GM12878 (cell line): ENCODE measurements at regions not wholly inside any gene's neighbourhood (a gene's known extent, or its start where the extent isn't known, plus 50 kb on each side); places are given as distances from the start of the nearest gene placed in this dataset.

Experiments
- ATAC-seq: fragments of 200-7000 bp; cut with Tn5 transposase; 3 replicates; pipeline ENCODE4 v1.9.1; 2020; ENCODE audit warnings: mild to moderate bottlenecking, moderate library complexity
- BruUV-seq: library from RNA; stranded (reverse); fragments of 400-500 nt; replicated peaks from 2 replicates; lab custom pipeline; 2021; lab: Mats Ljungman, UMichigan
- CTCF ChIA-PET: fragments of 300-600 bp; sonication (Branson Sonifier 250); formaldehyde crosslinking; extraction: SDS; loops from one replicate; lab custom pipeline; 2021; ENCODE audit warnings: inconsistent platforms; lab: Yijun Ruan, JAX
- POLR2A ChIA-PET: fragments of 350-600 bp; formaldehyde crosslinking; extraction: SDS; loops from one replicate; lab custom pipeline; 2021; ENCODE audit warnings: inconsistent platforms; lab: Charles Lee
- RAD21 ChIA-PET: fragments of 300-600 bp; sonication (Branson Sonifier 250); formaldehyde crosslinking; loops from one replicate; lab custom pipeline; 2023; ENCODE audit warnings: antibody characterized with exemption; ENCODE audit not compliant: unreplicated experiment; lab: Charles Lee
- SMC1A ChIA-PET: fragments of 300-600 bp; sonication (Branson Sonifier 250); formaldehyde crosslinking; loops from one replicate; lab custom pipeline; 2023; ENCODE audit not compliant: unreplicated experiment, uncharacterized antibody; lab: Charles Lee
- DNase-seq: peaks from one replicate; pipeline ENCODE4 v3.0.0-alpha.2; 2011; ENCODE audit warnings: low read depth, low spot score
- FAIRE-seq: peaks from 3 replicates; lab custom pipeline; 2011; peaks lifted over from hg19 to GRCh38; lab: Jason Lieb, UNC
- H2AFZ ChIP-seq: 2 replicates; pipeline ENCODE4 v1.6.0; 2011; ENCODE audit warnings: low read depth, low read length, control low read depth; ENCODE audit not compliant: control insufficient read depth
- H3K27ac ChIP-seq: 2 replicates; pipeline ENCODE4 v1.5.1; 2011; ENCODE audit warnings: control low read depth; ENCODE audit not compliant: control insufficient read depth, insufficient read depth
- H3K27me3 ChIP-seq, 2 experiments: replicated peaks in 1 of 2; 2 replicates each; pipeline versions ENCODE4 v1.6.0 to v1.6.1; 2011; ENCODE audit warnings: low read length in 1 of 2; ENCODE audit not compliant: control insufficient read depth in 2 of 2, insufficient read depth in 2 of 2
- H3K36me3 ChIP-seq, 2 experiments: 2 replicates each; pipeline ENCODE4 v1.5.1; 2011; ENCODE audit warnings: low read length in 1 of 2; ENCODE audit not compliant: control insufficient read depth in 2 of 2, insufficient read depth in 2 of 2
- H3K4me1 ChIP-seq: 2 replicates; pipeline ENCODE4 v1.6.1; 2011; ENCODE audit warnings: mild to moderate bottlenecking, low read length, moderate library complexity, mixed read lengths; ENCODE audit not compliant: control insufficient read depth, insufficient read depth
- H3K4me2 ChIP-seq: 2 replicates; pipeline ENCODE4 v1.6.0; 2011; ENCODE audit warnings: control low read depth; ENCODE audit not compliant: control insufficient read depth, insufficient read depth
- H3K4me3 ChIP-seq: fragments of 200-600 bp; sonication (generic); 2 replicates; pipeline ENCODE4 v1.5.1; 2016
- H3K79me2 ChIP-seq: 2 replicates; pipeline ENCODE4 v1.6.0; 2011; ENCODE audit warnings: low read length; ENCODE audit not compliant: control insufficient read depth, insufficient read depth
- H3K9ac ChIP-seq: 2 replicates; pipeline ENCODE4 v1.8.0; 2011; ENCODE audit warnings: low read length, control low read depth, mixed read lengths; ENCODE audit not compliant: control insufficient read depth, insufficient read depth
- H3K9me3 ChIP-seq: replicated peaks from 3 replicates; pipeline ENCODE4 v1.5.1; 2011; ENCODE audit warnings: mild to moderate bottlenecking, low read length; ENCODE audit not compliant: control insufficient read depth, insufficient read depth
- H4K20me1 ChIP-seq: 2 replicates; pipeline ENCODE4 v1.6.0; 2011; ENCODE audit not compliant: control insufficient read depth, insufficient read depth
- ATF2 ChIP-seq: IDR thresholded peaks from 2 replicates; pipeline ENCODE4 v1.6.1; 2012; ENCODE audit warnings: low read length, inconsistent platforms
- BACH1 ChIP-seq: fragments of 450-650 bp; IDR thresholded peaks from 2 replicates; pipeline ENCODE4 v1.6.1; 2017; ENCODE audit warnings: mild to moderate bottlenecking, borderline replicate concordance
- BMI1 ChIP-seq: fragments of 450-650 bp; IDR thresholded peaks from 2 replicates; pipeline ENCODE4 v1.6.1; 2016; ENCODE audit warnings: mild to moderate bottlenecking, moderate library complexity, borderline replicate concordance
- CBX5 ChIP-seq: sonication (generic); IDR thresholded peaks from 2 replicates; pipeline ENCODE4 v1.6.1; 2016; ENCODE audit warnings: low read depth, moderate library complexity, mild to moderate bottlenecking, inconsistent platforms
- DPF2 ChIP-seq: fragments of 450-650 bp; IDR thresholded peaks from 2 replicates; pipeline ENCODE4 v1.6.1; 2017; ENCODE audit warnings: mild to moderate bottlenecking
- EED ChIP-seq: sonication (generic); IDR thresholded peaks from 2 replicates; pipeline ENCODE4 v1.6.1; 2016; ENCODE audit warnings: antibody characterized with exemption, low read depth
- EGR1 ChIP-seq, 2 experiments: IDR thresholded peaks; 1 replicate in 1 of 2; 2 replicates in 1 of 2; pipeline ENCODE4 v1.6.1; 2011 to 2012; ENCODE audit warnings: low read depth in 2 of 2, low read length in 2 of 2, borderline replicate concordance in 1 of 2, mild to moderate bottlenecking in 1 of 2, moderate library complexity in 1 of 2
- IKZF1 ChIP-seq: fragments of 450-650 bp; conservative IDR thresholded peaks from 2 replicates; pipeline ENCODE4 v1.6.1; 2017; ENCODE audit warnings: antibody characterized with exemption, mild to moderate bottlenecking
- IKZF2 ChIP-seq, 2 experiments: fragments of 450-650 bp; IDR thresholded peaks; 2 replicates each; pipeline ENCODE4 v1.6.1; 2017; ENCODE audit warnings: mild to moderate bottlenecking in 2 of 2, moderate library complexity in 2 of 2
- JUNB ChIP-seq: IDR thresholded peaks from 2 replicates; pipeline ENCODE4 v1.6.1; 2016; ENCODE audit warnings: antibody characterized with exemption, mild to moderate bottlenecking
- MTA2 ChIP-seq: fragments of 450-650 bp; IDR thresholded peaks from 2 replicates; pipeline ENCODE4 v1.6.1; 2016; ENCODE audit warnings: low read depth, mild to moderate bottlenecking, moderate library complexity
- NFIC ChIP-seq: IDR thresholded peaks from 2 replicates; pipeline ENCODE4 v1.6.1; 2012; ENCODE audit warnings: low read depth, mild to moderate bottlenecking, inconsistent platforms, low read length, moderate library complexity
- RUNX3 ChIP-seq: IDR thresholded peaks from 2 replicates; pipeline ENCODE4 v1.6.1; 2012; ENCODE audit warnings: low read length, inconsistent platforms
- SPI1 ChIP-seq: IDR thresholded peaks from 2 replicates; pipeline ENCODE4 v1.6.1; 2011; ENCODE audit warnings: low read depth, mild to moderate bottlenecking, low read length, moderate library complexity, borderline replicate concordance; ENCODE audit not compliant: insufficient read depth
- TCF7 ChIP-seq: IDR thresholded peaks from 2 replicates; pipeline ENCODE4 v1.6.1; 2014; ENCODE audit warnings: antibody characterized with exemption, borderline replicate concordance
- WGBS: methylation state at CpG from one replicate; pipeline ENCODE4 v1.1.6; 2016; ENCODE audit warnings: low lambda C conversion rate; ENCODE audit not compliant: insufficient replicate concordance, insufficient coverage; ENCODE audit errors: missing lambda C conversion rate; 5-methylcytosine and 5-hydroxymethylcytosine counted together
- in situ Hi-C: fragments of 300-500 bp; cut with MboI; formaldehyde crosslinking; loops from 9 replicates; pipeline ENCODE4 v1.14.3; 2018; ENCODE audit warnings: mixed read lengths
- intact Hi-C: fragments of 100-400 bp; cut with micrococcal nuclease; formaldehyde crosslinking; loops from one replicate; pipeline ENCODE4 v1.14.2; 2022; ENCODE audit not compliant: unreplicated experiment
- TF ChIP-seq, protein P1 (sequence below): fragments of 450-650 bp; IDR thresholded peaks from 2 replicates; pipeline ENCODE4 v1.6.1; 2017; ENCODE audit warnings: low read depth, mild to moderate bottlenecking, moderate library complexity

- Histone ChIP-seq H3K9ac (no peak overlapping the region), H3K4me1 (peaks cover 10% of the 10 kb centered on the region), H3K27me3 (no peaks in the 10 kb centered on the region), H3K79me2 (no peaks in the 10 kb centered on the region; the same call in 1 of the 2 replicates)
- RAD21 ChIA-PET = no interaction called here
- TF ChIP-seq, protein P1, sequence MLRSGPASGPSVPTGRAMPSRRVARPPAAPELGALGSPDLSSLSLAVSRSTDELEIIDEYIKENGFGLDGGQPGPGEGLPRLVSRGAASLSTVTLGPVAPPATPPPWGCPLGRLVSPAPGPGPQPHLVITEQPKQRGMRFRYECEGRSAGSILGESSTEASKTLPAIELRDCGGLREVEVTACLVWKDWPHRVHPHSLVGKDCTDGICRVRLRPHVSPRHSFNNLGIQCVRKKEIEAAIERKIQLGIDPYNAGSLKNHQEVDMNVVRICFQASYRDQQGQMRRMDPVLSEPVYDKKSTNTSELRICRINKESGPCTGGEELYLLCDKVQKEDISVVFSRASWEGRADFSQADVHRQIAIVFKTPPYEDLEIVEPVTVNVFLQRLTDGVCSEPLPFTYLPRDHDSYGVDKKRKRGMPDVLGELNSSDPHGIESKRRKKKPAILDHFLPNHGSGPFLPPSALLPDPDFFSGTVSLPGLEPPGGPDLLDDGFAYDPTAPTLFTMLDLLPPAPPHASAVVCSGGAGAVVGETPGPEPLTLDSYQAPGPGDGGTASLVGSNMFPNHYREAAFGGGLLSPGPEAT = peak; percentile 43; the same call in 1 of the 2 replicates
- TF ChIP-seq RUNX3 (peak; percentile 47), ATF2 (0 out of 2 replicates have a peak, but pooled peaks have one; percentile 14), BACH1 (no peak), CBX5 (no peak), DPF2 (0 out of 2 replicates have a peak, but pooled peaks have one; percentile 15), BMI1 (no peak), EGR1 (IDR thresholded peaks at IDR 0.05; ENCODE audit: borderline replicate concordance in 1 of 2, low read depth in 2 of 2, low read length in 2 of 2) (no peak), MTA2 (0 out of 2 replicates have a peak, but pooled peaks have one; percentile 23), IKZF1 (peak; percentile 56), JUNB (peak; percentile 10; the same call in 1 of the 2 replicates), IKZF2 (IDR thresholded peaks at IDR 0.05) (peak; percentile 68 to 82; a peak in 3 of 4 replicates), SPI1 (peak; percentile 45; the same call in 1 of the 2 replicates), NFIC (peak; percentile 17; the same call in 1 of the 2 replicates), EED (peak; percentile 71), TCF7 (no peak)
- TF ChIP-seq, all 136 proteins: peak for 11
- in situ Hi-C loops (no loop called here), intact Hi-C loops (no loop called here)
- ChIA-PET SMC1A (interaction anchor here (1.1 to 1.6 kb wide), 3 partner anchors 8 to 31 kb away, joined by 3 to 6 read pairs (median 4); no protein-coding TSS in a partner anchor), CTCF (interaction anchor here (0.8 to 1.0 kb wide), 2 partner anchors 36 to 208 kb away, joined by 3 to 4 read pairs; no protein-coding TSS in a partner anchor), POLR2A (no interaction called here)
- no TSS peak for BruUV-seq
- H3K36me3 ChIP-seq = 0 out of 4 replicates have a peak, but pooled peaks cover 0 to 2% of the 10 kb centered on the region in 2 experiments
- FAIRE-seq (peak; percentile 64), ATAC-seq (peak; percentile 86), DNase-seq (no peak)
- peak overlapping the region; percentile 54; the same call in 1 of the 2 replicates for H3K27ac ChIP-seq
- 0% methylated on average over 1 of the region's 1 CpG for WGBS
- H3K4me3 ChIP-seq = no peak overlapping the region
- H4K20me1 ChIP-seq = no peaks in the 10 kb centered on the region
- no peaks in the 10 kb centered on the region for H3K9me3 ChIP-seq
- peak overlapping the region; percentile 31 for H3K4me2 ChIP-seq
- H2AFZ ChIP-seq = peak overlapping the region; percentile 23; the same call in 1 of the 2 replicates
These were observed 53.2 kb downstream of the PIK3C2A start for GRCh38 chr11:17154409-17155159.
